HEK293T (cell line): ENCODE measurements at regions not wholly inside any gene's neighbourhood (a gene's known extent, or its start where the extent isn't known, plus 50 kb on each side); places are given as distances from the start of the nearest gene placed in this dataset.

Experiments used
- ARNT ChIP-seq: fragments of 450-650 bp; IDR thresholded peaks from 2 replicates; pipeline ENCODE4 v1.6.1; 2017; ENCODE audit warnings: mild to moderate bottlenecking
- BHLHE40 ChIP-seq: fragments of 450-650 bp; IDR thresholded peaks from 2 replicates; pipeline ENCODE4 v1.6.1; 2016; ENCODE audit warnings: mild to moderate bottlenecking, moderate library complexity, borderline replicate concordance
- CTBP1 ChIP-seq: fragments of 450-650 bp; IDR thresholded peaks from 2 replicates; pipeline ENCODE4 v1.6.1; 2016; ENCODE audit warnings: borderline replicate concordance
- ELF4 ChIP-seq: fragments of 450-650 bp; IDR thresholded peaks from 2 replicates; pipeline ENCODE4 v1.6.1; 2017; ENCODE audit warnings: antibody characterized with exemption
- FOXA1 ChIP-seq: fragments of 450-650 bp; IDR thresholded peaks from 2 replicates; pipeline ENCODE4 v1.6.1; 2016; ENCODE audit warnings: mild to moderate bottlenecking
- FOXK2 ChIP-seq: fragments of 450-650 bp; IDR thresholded peaks from 2 replicates; pipeline ENCODE4 v1.6.1; 2016; ENCODE audit warnings: mild to moderate bottlenecking
- FOXM1 ChIP-seq: fragments of 450-650 bp; IDR thresholded peaks from 2 replicates; pipeline ENCODE4 v1.6.1; 2017; ENCODE audit warnings: mild to moderate bottlenecking, borderline replicate concordance
- HDGF ChIP-seq: fragments of 450-650 bp; IDR thresholded peaks from 2 replicates; pipeline ENCODE4 v1.6.1; 2017; ENCODE audit warnings: antibody characterized with exemption, borderline replicate concordance
- L3MBTL2 ChIP-seq: fragments of 450-650 bp; conservative IDR thresholded peaks from 2 replicates; pipeline ENCODE4 v1.6.1; 2016; ENCODE audit warnings: mild to moderate bottlenecking
- NFRKB ChIP-seq: fragments of 450-650 bp; IDR thresholded peaks from 2 replicates; pipeline ENCODE4 v1.6.1; 2016; ENCODE audit warnings: mild to moderate bottlenecking, moderate library complexity
- PKNOX1 ChIP-seq: fragments of 450-650 bp; IDR thresholded peaks from 2 replicates; pipeline ENCODE4 v1.6.1; 2016
- SP1 ChIP-seq: fragments of 450-650 bp; IDR thresholded peaks from 2 replicates; pipeline ENCODE4 v1.6.1; 2017
- SUZ12 ChIP-seq: fragments of 450-650 bp; IDR thresholded peaks from 2 replicates; pipeline ENCODE4 v1.6.1; 2016; ENCODE audit warnings: mild to moderate bottlenecking
- TARDBP ChIP-seq: fragments of 450-650 bp; IDR thresholded peaks from 2 replicates; pipeline ENCODE4 v1.6.1; 2016

- TF ChIP-seq FOXK2 (no peak), SUZ12 (no peak), L3MBTL2 (no peak), FOXM1 (no peak), BHLHE40 (no peak), ARNT (no peak), PKNOX1 (no peak), SP1 (no peak), NFRKB (no peak), CTBP1 (no peak), ELF4 (no peak), TARDBP (no peak), FOXA1 (no peak), HDGF (no peak)
Measured at GRCh38 chr5:125660231-125660895, 762.8 kb upstream of the GRAMD2B start.
